ENCODE measurements at regions not wholly inside any gene's neighbourhood (a gene's known extent, or its start where the extent isn't known, plus 50 kb on each side); places are given as distances from the start of the nearest gene placed in this dataset.
"Not testable (repeated sequence)": the region's sequence is repeated elsewhere in the genome, so short reads cannot be mapped to it uniquely, and the experiment has no call there.

DNA sequence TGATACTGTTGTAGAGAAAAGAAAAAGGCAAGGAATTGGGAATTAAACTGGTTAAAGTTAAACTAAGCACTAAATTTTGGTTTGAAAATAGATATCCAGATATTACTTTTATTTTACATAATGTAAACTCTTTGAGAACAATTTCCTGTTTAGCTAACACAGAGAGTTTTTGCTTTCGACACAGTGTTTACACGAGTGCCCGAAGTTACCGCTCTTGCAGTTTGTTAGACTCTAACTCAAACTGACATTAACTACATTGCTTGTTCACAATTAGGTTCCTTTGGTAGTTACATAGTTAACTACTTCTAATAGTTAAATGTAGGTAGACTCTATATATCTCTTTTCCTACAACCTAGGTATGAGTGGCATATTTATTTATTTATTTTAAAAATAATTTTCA is 117.1 kb upstream of the CHD1 start:
- Histone ChIP-seq H3K27me3 (ENCODE audit: insufficient read depth, poor library complexity, severe bottlenecking) (no peaks in the 10 kb centered on the region), H3K4me1 (ENCODE audit: insufficient read depth, poor library complexity, severe bottlenecking) (no peaks in the 10 kb centered on the region), H3K27ac (ENCODE audit: poor library complexity, severe bottlenecking) (no peak overlapping the region), H3K4me3 (ENCODE audit: severe bottlenecking) (no peak overlapping the region), H3K36me3 (ENCODE audit: low read depth) (no peaks in the 10 kb centered on the region), H3K9me3 (ENCODE audit: severe bottlenecking) (no peaks in the 10 kb centered on the region)
- TF ChIP-seq CTCF (IDR thresholded peaks at IDR 0.05; ENCODE audit: poor library complexity, severe bottlenecking) = no peak
- no peak for ATAC-seq (ENCODE audit: low read depth)
- DNase-seq (ENCODE audit: low spot score) = no peak

DNA sequence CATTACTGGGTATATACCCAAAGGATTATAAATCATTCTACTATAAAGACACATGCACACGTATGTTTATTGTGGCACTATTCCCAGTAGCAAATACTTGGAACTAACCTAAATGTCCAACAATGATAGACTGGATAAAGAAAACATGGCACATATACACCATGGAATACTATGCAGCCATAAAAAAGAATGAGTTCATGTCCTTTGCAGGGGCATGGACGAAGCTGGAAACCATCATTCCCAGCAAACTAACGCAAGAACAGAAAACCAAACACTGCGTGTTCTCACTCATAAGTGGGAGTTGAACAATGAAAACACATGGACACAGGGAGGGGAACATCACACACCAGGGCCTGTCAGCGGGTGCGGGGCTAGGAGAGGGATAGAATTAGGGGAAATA is 114.5 kb upstream of the CHD1 start:
- ATAC-seq (ENCODE audit: low read depth); H3K36me3 ChIP-seq (ENCODE audit: low read depth); H3K27ac ChIP-seq (ENCODE audit: poor library complexity, severe bottlenecking); H3K4me1 ChIP-seq (ENCODE audit: insufficient read depth, poor library complexity, severe bottlenecking); DNase-seq (ENCODE audit: low spot score); H3K27me3 ChIP-seq (ENCODE audit: insufficient read depth, poor library complexity, severe bottlenecking); H3K9me3 ChIP-seq (ENCODE audit: severe bottlenecking); H3K4me3 ChIP-seq (ENCODE audit: severe bottlenecking): not testable (repeated sequence)

GRCh38 chr5:99037668-99038067 is 108.9 kb upstream of the CHD1 start:
- Histone ChIP-seq H3K36me3 (ENCODE audit: low read depth) (no peaks in the 10 kb centered on the region), H3K4me1 (ENCODE audit: insufficient read depth, poor library complexity, severe bottlenecking) (peaks cover 14% of the 10 kb centered on the region), H3K4me3 (ENCODE audit: severe bottlenecking) (no peak overlapping the region), H3K27me3 (ENCODE audit: insufficient read depth, poor library complexity, severe bottlenecking) (no peaks in the 10 kb centered on the region), H3K27ac (ENCODE audit: poor library complexity, severe bottlenecking) (no peak overlapping the region), H3K9me3 (ENCODE audit: severe bottlenecking) (no peaks in the 10 kb centered on the region)
- ATAC-seq (ENCODE audit: low read depth) = peak; percentile 71
- DNase-seq (ENCODE audit: low spot score) = no peak
- no peak for TF ChIP-seq CTCF (IDR thresholded peaks at IDR 0.05; ENCODE audit: poor library complexity, severe bottlenecking)

GRCh38 chr5:99035942-99036341 is 107.1 kb upstream of the CHD1 start:
- H3K36me3 ChIP-seq (ENCODE audit: low read depth) = no peaks in the 10 kb centered on the region
- H3K27me3 ChIP-seq (ENCODE audit: insufficient read depth, poor library complexity, severe bottlenecking) = no peaks in the 10 kb centered on the region
- no peak overlapping the region for H3K4me3 ChIP-seq (ENCODE audit: severe bottlenecking)
- no peak for TF ChIP-seq CTCF (IDR thresholded peaks at IDR 0.05; ENCODE audit: poor library complexity, severe bottlenecking)
- no peaks in the 10 kb centered on the region for H3K9me3 ChIP-seq (ENCODE audit: severe bottlenecking)
- H3K4me1 ChIP-seq (ENCODE audit: insufficient read depth, poor library complexity, severe bottlenecking) = peaks cover 16% of the 10 kb centered on the region
- no peak overlapping the region for H3K27ac ChIP-seq (ENCODE audit: poor library complexity, severe bottlenecking)
- no peak for ATAC-seq (ENCODE audit: low read depth)
- DNase-seq (ENCODE audit: low spot score) = no peak

GRCh38 chr5:99034336-99034735 is 105.5 kb upstream of the CHD1 start:
- ATAC-seq (ENCODE audit: low read depth) (no peak), DNase-seq (ENCODE audit: low spot score) (no peak)
- Histone ChIP-seq H3K36me3 (ENCODE audit: low read depth) (no peaks in the 10 kb centered on the region), H3K27me3 (ENCODE audit: insufficient read depth, poor library complexity, severe bottlenecking) (no peaks in the 10 kb centered on the region), H3K4me3 (ENCODE audit: severe bottlenecking) (no peak overlapping the region), H3K4me1 (ENCODE audit: insufficient read depth, poor library complexity, severe bottlenecking) (peaks cover 16% of the 10 kb centered on the region), H3K27ac (ENCODE audit: poor library complexity, severe bottlenecking) (no peak overlapping the region), H3K9me3 (ENCODE audit: severe bottlenecking) (no peaks in the 10 kb centered on the region)
- no peak for TF ChIP-seq CTCF (IDR thresholded peaks at IDR 0.05; ENCODE audit: poor library complexity, severe bottlenecking)
